NOMO-1 treated with DMSO at 0.1 percent for 48 hours (cell line): ENCODE measurements at regions not wholly inside any gene's neighbourhood (a gene's known extent, or its start where the extent isn't known, plus 50 kb on each side); places are given as distances from the start of the nearest gene placed in this dataset.
"Not testable (repeated sequence)": the region's sequence is repeated elsewhere in the genome, so short reads cannot be mapped to it uniquely, and the experiment has no call there.

ENCODE experiments used
- DNase-seq: peaks from one replicate; lab custom pipeline; 2025; ENCODE audit not compliant: unreplicated experiment; lab: John Stamatoyannopoulos, UW

DNA sequence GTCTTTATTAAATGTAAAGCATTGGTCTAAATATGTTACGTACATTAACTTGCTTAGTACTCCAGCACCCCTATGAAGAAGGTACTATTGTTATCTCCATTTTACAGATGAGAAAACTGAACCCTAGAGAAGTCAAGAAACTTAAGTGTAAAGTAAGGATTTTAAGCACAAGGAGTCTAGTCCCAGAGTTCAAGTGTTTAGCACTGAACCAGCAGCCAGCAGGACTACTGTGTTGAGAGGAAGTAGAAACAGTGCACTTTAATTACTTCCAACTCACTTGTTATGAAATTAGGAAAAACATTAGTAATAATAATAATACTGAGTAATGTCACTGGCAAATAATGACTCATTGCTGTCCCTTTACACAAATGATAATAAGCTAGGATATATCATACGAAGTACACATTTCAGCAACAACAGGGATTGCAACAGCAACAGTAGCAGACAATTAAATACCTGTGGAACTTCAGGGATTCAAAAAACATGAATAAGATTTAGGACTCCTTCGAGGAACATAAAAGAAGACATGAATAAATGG is 548.1 kb upstream of the HS3ST1 start:
- DNase-seq, result no peak

DNA sequence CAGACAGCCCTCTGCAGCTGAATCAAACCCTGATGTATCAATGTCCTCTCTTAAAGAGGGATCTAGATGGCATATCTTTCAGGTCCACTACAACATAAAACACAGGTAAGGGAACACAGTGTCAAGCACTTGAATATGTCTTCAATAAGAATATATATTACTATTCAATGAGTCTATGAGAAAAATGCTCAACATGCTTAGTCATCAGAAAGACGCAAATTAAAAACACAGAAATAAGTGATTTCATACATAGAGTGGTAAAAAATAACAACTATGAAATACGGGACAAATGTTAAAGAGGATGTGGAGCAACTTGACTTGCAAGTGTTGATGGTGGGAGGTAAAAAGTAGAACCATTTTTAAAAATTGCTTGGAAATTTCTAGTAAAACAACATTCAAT is 544.6 kb upstream of the HS3ST1 start:
- DNase-seq, result no peak

DNA sequence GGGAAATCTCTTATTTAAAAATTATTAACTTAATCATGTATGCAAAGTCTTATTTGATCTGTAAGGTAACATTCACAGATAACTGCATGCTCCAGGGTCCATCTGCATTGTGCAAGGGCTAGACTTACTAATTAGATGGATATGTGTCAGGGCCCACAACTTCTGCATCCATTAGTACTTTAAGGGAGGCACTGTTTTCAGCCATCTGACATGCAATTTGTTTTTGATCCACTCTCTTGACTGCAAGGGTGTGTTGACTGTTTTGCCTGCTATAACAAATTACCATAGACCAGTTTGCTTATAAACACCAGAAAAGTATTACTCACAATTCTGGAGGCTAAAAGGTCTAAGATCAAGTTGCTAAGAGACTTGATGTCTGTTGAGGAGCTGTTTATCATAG is 542.1 kb upstream of the HS3ST1 start:
- DNase-seq, result no peak

DNA sequence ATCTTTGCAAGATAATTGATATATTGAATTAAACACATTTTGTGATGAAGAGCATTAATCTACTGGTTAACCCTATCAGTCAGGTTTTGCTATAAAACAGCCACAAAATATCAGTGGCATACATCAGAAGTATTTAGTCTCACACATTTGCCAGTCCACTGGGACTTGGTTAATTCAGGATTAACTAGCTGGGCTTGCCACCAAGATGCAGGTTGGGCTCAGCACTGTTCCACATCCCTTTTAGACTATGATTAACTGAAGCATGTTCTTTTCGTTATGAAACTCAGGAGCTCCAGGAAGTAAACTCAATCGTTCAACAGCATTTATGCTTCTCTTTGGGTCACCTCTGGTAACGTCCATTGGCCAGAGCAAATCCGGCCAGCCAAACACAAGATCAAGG is 538.1 kb upstream of the HS3ST1 start:
- no peak for DNase-seq

DNA sequence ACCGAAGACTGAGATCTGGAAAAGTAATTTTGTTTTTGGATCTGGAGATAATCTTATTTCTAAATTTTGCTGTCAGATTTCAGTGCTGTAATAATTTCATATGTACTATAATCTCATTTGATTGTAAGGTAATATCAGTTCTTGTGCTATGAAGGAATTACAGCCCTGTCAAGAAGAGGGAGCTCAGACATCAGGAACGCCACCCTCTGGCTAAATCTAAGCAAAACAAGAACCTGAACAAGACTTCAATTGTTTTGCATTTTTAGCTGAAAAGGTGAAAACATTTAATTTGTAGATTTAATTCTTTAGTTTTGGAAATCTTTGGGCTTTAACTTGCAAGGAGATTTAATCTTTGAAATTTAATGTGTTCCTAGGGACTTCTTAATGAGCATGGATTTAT is 525.4 kb upstream of the HS3ST1 start:
- no peak for DNase-seq

DNA sequence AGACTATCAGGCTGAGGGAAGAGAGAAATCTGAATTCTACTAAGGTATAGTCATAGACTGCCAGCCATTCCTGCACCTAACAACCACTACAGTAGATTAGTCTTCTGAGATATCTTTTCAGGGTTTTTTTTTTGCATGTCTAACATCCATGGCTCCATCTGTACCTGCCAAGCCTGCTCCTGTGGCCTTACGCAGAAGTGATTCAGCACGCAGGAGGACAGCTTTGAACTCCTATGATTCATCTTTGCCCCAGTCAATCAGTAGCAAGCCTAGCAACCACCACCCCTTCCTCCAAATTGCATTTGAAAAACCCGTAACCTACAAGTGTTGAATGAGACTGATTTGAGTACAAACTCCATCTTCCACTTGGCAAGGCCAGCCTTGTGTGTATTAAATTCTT is 520.7 kb upstream of the HS3ST1 start:
- DNase-seq, result no peak

DNA sequence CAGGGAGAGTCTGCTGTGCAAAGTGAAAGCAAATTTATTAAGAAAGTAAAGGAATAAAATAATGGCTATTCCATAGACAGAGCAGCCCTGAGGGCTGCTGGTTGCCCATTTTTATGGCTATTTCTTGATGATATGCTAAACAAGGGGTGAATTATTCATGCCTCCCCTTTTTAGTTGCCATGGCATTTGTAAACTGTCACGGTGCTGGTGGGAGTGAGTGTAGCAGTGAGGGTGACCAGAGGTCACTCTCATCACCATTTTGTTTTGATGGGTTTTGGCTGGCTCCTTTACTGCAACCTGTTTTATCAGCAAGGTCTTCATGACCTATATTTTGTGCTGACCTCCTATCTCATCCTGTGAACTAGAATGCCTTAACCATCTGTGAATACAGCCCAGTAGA is 518.9 kb upstream of the HS3ST1 start:
- DNase-seq, result not testable (repeated sequence)

DNA sequence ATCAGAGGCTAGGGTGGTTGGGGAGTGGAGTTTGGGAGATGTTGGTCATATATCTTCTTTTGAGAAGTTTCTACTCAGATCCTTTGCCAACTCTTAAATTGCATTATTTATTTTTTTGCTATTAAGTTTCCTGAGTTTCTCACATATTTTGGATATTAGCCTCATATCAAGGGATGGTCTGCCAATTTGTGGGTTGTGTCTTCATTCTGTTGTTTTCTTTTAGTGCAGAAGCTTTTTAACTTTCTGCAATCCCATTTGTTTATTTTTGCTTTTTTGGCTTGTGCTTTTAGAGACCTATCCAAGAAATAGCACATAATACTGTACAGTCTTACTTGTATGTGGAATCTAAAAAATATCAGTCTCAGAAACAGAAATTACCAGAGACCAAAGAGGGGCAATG is 509.2 kb upstream of the HS3ST1 start:
- DNase-seq, result no peak

DNA sequence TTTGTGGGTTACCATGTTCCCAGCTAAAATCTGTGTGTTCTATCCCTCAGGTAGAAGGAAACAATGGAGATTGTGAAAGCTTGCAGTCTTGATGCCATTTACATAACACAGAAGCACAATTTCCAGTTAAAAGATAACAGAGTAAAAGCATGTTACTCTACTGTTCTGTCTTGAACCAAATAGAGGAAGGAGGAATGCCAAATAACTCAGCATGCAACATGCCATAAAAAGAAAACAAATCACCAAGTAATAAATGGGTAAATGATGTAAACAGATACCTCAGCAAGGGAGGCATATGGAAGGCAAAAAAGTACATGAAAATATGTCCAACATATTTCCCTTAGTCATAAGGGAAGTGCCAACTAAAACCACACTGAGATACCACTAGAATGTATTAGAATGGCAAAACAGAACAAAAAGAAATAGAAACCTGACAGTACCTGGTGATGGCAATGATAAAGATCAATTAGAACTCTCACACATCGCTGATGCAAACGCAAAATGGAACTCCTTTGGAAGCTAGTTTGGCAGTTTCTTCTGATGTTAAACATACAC is 502.6 kb upstream of the HS3ST1 start:
- no peak for DNase-seq

DNA sequence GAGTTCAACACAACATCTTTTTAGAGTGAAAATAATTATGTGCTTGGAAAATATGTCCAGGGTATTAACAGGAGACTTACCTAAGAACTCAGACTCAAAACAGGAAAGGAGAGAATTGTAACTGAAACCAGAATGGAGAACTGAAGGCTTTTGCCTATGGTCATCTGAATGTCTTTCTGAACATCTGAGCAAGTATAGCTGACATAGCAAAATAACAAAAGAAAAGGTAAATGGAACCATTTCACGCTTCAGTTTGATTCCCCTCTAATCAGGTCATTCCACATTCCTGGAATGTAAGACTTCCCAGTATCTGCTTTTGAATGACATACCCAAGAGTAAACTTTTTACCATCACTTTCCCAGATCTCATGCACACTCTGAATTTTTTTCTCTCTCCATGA is 500.4 kb upstream of the HS3ST1 start:
- no peak for DNase-seq

DNA sequence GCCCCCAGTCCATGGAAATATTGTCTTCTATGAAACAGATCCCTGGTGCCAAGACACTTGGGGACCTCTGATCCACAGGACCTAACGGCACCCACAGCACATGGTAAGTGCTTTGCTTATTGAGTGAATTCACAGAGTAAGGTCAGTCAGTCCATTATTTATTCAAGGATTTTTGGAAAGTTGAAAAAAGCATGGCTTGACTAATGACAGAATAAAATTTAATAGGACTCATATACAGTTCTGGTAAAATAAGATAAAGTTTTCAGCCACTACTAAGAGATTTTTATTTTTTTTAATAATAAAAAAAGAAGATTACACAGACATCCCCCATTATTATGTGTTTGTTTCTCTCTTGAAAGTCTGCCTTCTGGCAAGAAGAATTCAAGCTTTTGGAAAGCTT is 490.6 kb upstream of the HS3ST1 start:
- no peak for DNase-seq

DNA sequence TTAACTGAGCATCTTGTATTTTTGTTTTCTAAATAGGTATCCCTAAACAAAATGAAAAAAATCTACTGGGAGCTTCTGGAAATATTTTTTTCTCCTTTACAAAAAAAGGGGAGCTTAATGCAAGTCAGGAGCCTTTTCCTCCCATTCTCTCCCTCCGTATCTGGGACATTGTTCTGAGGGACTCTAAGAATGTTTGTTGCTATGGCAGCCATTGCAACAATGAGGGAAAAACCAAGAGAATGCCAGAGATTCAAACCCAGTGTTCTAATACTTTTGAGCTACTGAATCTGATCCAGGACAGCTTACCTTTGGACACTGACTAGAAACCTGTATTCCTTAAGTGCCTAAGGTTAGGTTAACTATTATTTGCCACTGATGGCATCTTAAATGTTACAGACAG is 485.7 kb upstream of the HS3ST1 start:
- no peak for DNase-seq

DNA sequence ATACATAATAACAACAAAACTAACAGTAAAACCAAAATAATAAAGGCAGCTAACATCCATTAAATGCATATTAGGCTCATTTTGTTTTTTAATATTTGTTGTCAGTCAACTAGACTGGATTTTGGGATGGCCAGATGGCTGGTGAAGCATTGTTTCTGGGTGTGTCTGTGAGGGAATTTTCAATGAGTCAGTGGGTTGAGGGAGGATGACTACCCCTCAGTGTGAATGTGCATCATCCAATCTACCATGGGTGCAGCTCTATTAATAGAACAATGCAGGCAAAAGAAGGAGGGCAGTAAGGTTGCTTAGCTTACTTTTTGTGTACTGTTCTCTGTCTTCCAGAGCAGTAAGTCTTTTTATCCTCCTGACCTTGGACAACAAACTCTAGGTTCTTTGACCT is 484.2 kb upstream of the HS3ST1 start:
- no peak for DNase-seq

DNA sequence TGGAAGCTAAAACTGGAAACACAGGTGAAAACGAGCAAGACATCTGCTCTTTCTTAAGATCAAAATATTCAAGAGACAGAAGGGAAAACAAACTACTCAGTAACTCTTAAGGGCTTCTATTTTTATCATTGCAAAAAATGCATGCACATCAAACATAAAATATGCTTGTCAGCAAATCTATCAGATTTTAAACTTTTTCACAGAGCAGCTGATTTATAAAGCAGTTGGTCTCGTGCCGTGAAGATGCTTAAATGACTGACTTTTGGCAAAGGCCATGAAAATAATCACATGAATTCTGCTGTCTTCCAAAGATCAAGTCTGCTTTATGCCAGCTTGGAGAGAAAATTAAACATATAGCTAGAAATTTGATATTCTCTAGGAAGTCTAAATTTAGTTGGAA is 482.1 kb upstream of the HS3ST1 start:
- DNase-seq, result no peak

DNA sequence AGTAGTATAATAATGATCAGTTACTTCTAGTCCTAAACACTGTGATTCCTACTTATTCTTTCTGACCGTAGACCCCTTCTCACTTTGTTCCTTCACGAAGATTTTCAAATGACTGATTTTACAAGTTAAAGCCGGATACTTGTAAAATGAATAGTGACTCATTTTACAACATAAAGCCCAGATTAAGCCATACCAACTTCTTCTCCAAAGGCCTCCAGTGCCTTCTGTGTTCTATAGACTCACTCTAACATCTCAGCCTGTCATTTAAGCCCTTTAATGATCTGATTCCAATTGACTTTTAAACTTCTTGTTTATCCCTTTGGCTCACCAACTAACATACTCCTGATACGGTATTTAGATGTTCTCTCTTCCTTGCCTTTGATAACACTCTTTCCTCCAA is 480.0 kb upstream of the HS3ST1 start:
- DNase-seq, result no peak

DNA sequence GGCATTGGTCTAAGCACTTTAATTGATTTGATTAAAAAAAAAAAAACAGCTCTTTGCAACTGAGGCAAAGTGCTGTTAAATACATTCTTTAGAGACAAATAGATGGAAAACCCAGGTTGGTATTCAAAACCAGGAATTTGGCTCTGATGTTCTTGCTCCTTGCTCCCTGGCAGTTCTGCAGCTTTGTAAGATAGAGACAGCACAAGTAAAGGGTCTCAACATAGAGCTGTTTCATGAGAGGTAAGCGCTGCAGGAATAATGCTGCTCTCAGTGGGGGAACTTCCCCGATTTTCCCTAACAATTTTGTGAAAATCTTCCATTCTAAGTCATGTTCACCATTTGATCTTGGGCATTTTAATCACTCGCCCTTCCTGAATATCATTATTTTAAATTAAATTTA is 479.5 kb upstream of the HS3ST1 start:
- DNase-seq, result no peak

DNA sequence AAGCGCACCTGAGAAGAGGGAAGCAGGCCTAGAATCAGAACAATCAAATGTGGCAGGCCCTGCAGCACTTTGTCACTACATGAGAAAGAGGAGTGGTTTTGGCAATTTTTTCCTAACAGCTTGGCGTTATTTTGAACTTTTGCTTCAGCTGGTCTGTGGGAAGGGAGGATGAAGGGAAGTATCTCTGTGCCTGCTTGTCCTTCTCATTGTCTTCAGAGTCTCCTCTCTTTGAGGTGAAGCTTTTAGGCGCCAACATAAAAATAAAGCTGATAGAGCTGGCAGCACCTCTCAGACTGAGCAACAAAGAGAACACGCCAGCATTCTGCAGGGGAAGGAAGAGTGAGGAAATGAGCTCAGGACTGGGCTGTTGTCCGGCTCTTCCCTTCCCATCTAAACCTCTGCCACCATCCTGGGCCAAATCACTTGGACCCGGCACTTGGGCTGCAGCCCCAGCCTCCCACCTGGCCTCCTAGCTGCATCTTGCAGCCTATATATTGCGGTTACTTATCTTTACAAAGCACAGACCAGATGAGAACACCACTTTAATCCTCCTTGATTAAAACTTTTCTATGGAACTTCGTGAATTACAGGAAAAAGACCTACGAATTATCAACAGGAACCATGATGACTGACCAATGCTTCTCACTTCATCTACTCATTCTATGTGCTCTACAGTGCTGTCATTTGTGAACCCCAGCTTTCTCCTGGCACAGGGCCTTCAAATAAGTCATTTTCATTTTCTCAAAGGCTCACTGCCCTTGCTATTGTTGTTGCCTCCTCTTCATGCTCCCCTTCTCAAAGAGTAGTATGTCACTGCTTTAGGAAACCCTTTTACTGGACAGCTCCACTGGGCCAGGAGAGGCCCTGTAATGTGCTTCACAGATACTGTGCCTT is 476.4 kb upstream of the HS3ST1 start:
- no peak for DNase-seq

DNA sequence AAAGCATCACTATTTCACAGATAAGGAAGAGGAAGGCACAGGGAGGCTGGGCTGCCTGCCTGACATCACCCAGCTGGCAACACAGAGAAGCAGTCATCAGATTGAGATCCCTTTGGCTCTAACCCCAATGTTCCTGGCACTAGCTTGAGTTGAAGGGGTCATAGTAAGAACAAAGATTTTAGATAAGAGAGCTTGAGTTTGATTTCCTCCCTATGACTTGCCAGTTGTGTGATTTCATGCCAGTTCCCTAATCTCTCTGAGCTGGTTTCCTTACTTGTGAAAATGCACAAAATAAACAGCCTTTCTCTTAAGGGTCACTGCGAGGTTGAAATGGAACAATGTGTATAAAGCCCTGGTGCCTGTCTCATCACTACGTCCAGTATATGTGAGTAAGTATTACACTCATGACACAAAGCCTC is 475.4 kb upstream of the HS3ST1 start:
- DNase-seq, result no peak

DNA sequence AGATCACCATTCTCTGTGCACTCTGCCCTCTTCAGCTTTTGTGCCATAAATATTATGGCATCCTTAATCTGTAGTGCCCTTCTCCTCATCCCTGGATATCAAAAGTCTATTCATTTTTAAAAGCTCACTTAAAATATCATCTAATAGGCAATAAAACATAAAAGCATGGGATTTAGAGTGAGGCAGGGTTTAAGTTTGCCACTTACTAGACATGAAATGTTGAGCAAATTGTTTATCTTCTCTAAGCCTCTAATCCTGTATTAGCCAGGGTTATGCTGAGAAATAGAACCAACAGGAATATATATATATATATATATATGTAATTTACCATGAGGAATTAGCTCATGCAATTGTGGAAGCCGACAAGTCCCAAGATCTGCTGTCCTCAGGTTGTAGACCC is 472.4 kb upstream of the HS3ST1 start:
- no peak for DNase-seq

DNA sequence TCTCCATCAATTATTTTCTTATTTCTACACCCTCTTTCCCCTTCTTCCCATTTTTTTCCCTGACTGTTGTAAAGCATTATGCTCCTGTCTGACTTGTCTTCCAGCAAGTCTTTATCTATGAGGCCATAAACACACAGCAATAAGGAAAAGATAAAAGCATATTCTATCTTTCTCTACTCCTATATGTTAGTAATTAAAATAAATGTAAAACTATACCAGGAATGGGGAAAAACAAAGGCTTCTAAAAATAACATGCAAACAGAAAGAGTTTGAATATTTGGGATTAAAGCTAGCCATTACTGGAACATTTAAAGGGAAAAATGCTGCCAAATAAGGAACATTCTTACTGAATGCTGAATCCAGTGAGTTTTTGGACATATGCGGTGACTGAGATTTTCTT is 471.7 kb upstream of the HS3ST1 start:
- no peak for DNase-seq

DNA sequence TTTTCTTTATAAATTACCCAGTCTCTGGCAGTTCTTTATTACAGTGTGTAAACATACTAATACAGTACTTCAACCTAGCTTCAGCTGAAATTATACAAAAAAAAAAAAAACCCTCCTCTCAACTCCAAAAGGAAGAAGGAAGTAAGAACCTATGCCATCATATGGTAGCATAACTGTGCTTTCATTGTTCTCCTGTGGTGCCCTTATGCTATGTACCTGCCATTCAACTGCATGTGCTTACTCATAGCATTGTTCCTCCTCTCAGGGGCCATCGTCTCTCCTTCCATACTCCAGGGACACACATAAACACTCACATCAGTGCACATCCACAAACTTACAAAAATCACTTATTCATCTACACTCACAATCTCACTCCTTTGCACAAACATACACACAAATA is 470.1 kb upstream of the HS3ST1 start:
- DNase-seq, result no peak

DNA sequence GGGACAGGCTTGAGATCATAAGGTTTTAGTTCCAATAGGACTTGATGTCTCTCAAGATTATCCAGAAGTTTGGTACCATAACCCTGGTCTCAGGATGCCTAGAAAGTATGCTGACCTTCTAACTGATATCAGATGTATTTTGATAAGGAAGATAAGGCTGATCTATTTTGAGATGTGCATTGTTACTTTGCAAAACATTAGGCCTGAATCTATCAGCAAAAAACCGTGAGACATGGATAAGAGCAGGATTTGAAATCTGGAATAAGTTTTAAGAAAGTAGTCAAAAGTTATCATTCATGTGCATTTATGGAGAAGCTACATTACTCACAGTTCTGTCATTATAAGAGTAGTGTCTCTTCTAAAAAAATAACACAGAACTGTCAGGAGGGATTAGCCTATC is 467.1 kb upstream of the HS3ST1 start:
- no peak for DNase-seq

DNA sequence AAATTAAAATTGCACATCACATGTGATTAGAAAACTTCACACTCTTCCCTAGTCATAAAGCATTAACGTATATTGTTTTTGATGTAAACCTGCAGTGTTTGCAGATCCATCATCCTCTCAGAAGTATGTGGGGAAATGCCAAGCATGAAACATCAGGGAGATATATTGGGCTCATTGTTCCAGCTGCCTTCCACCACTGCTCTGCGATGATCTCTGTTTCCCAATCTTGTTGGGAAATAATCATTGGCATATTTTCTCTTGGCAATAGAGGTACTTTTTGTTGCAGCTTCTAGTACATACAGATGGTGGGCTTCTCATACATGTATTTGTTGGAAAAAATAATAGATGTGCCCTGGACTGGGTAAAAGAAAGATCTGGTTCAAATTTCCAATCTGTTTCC is 466.3 kb upstream of the HS3ST1 start:
- no peak for DNase-seq
